ENCODE measurements at regions not wholly inside any gene's neighbourhood (a gene's known extent, or its start where the extent isn't known, plus 50 kb on each side); places are given as distances from the start of the nearest gene placed in this dataset.
"Not testable (repeated sequence)": the region's sequence is repeated elsewhere in the genome, so short reads cannot be mapped to it uniquely, and the experiment has no call there.

DNA sequence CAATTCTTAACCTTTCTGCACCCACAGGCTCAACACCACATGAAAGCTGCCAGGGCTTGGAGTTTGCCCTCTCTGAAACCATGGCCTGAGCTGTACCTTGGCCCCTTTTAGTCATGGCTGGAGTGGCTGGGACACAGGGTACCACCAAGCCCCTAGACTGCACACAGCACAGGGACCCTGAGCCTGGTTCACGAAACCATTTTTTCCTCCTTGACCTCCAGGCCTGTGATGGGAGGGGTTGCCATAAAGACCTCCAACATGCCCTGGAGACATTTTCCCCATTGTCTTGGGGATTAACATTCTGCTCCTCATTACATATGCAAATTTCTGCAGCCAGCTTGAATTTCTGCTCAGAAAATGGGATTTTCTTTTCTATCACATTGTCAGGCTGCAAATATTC is 113.4 kb downstream of the XPNPEP1 start:
- not testable (repeated sequence) for DNase-seq

- DNase-seq: not testable (repeated sequence)
Observed at GRCh38 chr10:109801191-109801590, 122.1 kb downstream of the XPNPEP1 start.

DNA sequence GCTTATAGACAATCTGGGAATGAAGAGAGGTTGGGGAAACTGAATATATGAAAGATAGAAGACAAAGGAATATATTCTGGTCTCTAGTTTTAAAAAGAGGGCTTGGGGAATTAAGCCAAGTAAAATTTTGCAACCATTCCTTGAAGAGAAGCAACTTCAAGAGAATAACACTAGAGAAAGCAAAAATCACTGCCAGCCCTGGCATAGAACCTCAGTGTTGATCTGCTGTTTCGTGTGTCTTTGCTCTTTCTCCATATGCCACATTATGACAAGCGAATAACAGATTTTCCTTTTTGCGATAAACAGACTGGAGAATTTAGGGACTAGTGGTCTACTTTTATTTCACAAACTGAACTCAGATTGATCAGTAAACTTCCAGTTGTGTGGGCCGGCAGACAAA is 132.7 kb downstream of the XPNPEP1 start:
- no peak for DNase-seq

DNA sequence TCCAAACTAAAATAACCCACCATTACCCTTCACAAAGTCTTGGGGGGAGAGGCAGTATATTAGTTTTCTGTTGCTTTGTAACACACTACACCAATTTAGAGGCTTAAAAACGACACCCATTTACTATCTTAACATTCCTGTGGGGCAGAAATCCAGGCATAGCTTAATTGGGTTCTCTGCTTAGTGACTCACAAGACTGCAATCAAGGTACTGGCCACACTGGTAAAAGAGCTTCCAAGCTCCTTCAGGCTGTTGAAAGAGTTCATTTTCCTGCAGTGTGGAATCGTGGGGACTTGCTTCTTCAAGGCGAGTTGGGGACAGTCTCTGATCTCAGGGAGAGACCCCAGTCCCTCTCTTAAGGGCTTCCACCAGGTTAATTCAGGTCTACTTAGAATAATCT is 139.1 kb downstream of the XPNPEP1 start:
- DNase-seq: no peak

GRCh38 chr10:109783286-109783685 is 140.0 kb downstream of the XPNPEP1 start:
- no peak for DNase-seq

GRCh38 chr10:109780997-109781396 is 142.3 kb downstream of the XPNPEP1 start:
- DNase-seq: no peak

GRCh38 chr10:109778993-109779392 is 144.3 kb downstream of the XPNPEP1 start:
- no peak for DNase-seq

- DNase-seq: no peak
Observed at GRCh38 chr10:109774121-109774440, 149.2 kb downstream of the XPNPEP1 start.

GRCh38 chr10:109773288-109774120 is 149.8 kb downstream of the XPNPEP1 start:
- DNase-seq: no peak

- no peak for DNase-seq
Observed at GRCh38 chr10:109770663-109771062, 152.6 kb downstream of the XPNPEP1 start.

DNA sequence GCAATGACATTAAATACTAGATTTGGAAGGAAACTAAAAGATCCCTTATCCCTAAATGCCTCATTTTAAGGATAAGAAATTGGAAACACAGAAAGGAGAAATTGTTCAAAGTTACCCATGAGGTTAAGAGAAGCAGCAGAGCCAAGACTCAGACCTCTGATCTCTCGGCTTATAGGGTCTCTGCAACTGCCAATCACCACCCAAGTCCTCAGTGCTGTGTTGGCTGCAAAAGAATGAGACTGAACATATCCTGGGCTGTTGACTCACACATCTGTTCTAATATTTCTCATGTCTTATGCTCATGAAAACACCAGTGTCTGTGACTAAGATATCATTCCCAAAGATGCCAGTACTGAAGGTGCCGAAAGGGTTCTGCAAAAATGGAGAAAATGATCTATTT is 153.3 kb downstream of the XPNPEP1 start:
- DNase-seq: no peak

- DNase-seq: no peak
Observed at GRCh38 chr10:109765838-109766237, 157.5 kb downstream of the XPNPEP1 start.

DNA sequence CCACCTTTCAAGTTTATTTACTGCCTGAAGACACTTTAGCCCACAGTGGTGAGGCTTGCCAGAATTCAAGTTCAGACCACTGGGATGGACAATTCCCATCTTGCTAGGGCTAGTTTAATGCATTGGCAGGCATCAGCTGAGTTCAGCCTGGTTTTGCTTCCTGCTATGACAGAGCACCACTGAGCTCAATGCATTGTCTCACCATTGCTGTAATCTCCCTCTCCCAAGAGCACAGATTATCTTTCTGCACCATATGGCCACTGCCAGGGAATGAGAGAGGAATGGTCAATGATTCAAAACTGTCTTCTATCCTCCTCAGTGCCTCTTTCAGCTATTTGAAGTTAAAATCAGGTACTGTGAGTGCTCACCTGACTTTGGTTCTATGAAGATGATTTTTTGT is 160.8 kb downstream of the XPNPEP1 start:
- DNase-seq: no peak

DNA sequence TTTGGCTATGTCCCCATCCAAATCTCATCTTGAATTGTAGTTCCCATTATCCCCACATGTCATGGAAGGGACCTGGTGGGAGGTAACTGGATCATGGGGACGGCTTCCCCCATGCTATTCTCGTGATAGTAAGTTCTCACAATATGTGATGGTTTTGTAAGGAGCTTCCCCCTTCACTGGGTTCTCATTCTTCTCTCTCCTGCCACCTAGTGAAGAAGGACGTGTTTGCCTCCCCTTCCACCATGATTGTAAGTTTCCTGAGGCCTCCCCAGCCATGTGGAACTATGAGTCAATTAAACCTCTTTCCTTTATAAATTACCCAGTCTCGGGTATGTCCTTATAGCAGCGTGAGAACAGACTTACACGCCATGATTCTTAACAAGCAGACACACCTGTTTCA is 165.6 kb downstream of the XPNPEP1 start:
- not testable (repeated sequence) for DNase-seq

DNA sequence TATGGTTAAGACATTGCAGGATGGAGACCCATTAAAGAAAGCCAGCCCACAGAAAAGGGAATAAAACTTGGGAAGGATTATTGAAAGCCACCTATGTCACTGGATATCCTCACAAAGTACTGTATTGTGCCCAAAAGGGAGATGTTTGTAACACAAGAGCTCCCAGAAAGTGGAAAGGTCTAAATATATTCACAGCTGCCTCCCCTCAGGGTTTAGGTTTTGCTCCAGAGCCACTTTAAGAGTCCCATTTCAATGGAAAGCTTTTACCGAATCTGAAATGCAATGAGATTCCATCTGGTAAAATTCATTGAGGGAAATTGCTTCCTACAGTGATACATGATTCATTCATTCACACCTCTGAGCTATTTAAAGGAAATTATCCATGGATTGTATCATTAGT is 176.4 kb downstream of the XPNPEP1 start:
- DNase-seq: no peak

DNA sequence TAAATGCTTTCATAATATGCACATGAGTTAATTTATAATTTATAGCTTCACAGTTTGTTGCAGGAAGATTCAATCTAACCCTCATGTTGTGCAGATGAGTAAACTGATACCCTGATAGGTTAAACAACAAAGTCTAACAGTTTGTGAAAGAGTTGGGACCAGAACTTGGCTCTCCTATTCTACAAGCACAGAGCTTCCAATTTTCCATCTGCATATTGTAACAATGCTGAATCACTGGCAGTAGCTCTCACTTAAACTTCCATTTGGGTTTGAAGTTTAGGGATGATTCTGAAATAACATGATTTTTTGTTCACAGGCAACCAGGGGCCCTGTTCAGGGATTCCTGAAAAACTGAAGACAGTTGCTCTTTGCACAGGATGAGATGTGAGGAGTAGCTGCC is 179.3 kb downstream of the XPNPEP1 start:
- no peak for DNase-seq

DNA sequence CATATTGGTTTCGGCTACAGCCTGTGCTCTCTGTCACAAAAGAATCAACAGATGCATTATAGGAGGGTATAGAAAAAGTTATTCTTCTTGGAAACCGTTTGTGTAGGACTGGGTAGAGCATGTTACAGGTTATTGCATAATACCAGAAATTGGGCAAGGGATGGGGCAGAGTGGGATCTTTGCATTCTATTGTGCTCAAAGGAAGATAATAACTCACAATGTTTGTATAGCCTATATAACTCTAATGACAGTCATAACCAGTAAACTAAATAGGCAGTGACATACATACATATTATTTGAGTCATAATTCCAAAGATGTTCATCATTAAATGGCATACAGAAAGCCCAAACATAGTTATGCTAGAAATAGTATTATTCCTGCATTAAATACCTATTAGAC is 179.7 kb downstream of the XPNPEP1 start:
- no peak for DNase-seq

- DNase-seq: no peak
Observed at GRCh38 chr10:109743146-109743545, 180.2 kb downstream of the XPNPEP1 start.

- DNase-seq: no peak
Observed at GRCh38 chr10:109741712-109742111, 181.6 kb downstream of the XPNPEP1 start.

- no peak for DNase-seq
Observed at GRCh38 chr10:109740436-109740835, 182.9 kb downstream of the XPNPEP1 start.

DNA sequence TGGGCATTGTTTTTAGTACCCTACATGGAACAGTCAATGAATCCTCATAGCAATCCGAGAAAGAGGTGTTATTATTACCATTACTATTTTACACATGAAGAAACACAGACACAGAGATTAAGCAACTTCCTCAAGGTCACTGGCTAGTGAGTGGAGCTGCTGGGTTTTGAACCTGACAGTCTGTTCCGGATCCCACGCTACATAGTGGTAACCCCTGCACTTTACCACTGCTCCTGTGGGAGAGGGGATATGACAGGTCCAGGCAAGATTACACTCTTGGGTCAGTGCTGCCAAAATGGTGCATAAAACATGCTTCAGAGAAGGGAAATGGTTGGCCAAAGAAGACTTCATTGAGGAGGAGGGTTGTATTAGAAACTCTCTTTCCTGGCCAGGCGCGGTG is 185.7 kb downstream of the XPNPEP1 start:
- no peak for DNase-seq

DNA sequence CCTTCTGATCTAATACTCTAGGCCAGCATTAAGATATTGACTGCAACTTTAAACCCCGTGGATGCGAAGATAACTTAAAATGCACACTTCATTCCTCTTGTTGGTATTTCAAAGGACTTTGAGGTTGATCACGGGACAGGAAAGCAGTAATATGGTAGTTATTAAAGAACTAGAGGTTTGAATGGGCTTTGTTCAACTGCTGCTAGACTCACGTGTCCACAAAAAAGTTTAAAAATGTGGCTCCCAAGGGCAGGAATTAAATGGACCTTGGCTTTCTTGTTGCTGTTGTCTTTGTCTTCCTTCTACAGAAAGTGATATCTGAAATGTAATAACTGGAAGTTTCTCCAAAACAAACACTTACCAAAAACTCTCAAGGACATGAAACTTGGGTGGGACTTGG is 186.3 kb downstream of the XPNPEP1 start:
- no peak for DNase-seq

GRCh38 chr10:109735776-109736175 is 187.5 kb downstream of the XPNPEP1 start:
- DNase-seq: no peak

GRCh38 chr10:109732254-109732965 is 190.9 kb downstream of the XPNPEP1 start:
- no peak for DNase-seq

- DNase-seq: not testable (repeated sequence)
Observed at GRCh38 chr10:109729895-109730294, 193.4 kb downstream of the XPNPEP1 start.
